ENCODE measurements at regions not wholly inside any gene's neighbourhood (a gene's known extent, or its start where the extent isn't known, plus 50 kb on each side); places are given as distances from the start of the nearest gene placed in this dataset.
A peak's percentile ranks its signal among the peaks of the same experiment; 100 is the strongest.

- no peak for ATAC-seq
- TF ChIP-seq TSHZ2 (CRISPR knock-in tag; IDR thresholded peaks at IDR 0.05) (no peak), PATZ1 (CRISPR knock-in tag; IDR thresholded peaks at IDR 0.05; ENCODE audit: borderline replicate concordance) (no peak), SNAI2 (CRISPR knock-in tag; IDR thresholded peaks at IDR 0.05) (no peak), OSR1 (CRISPR knock-in tag; IDR thresholded peaks at IDR 0.05) (no peak), BACH2 (CRISPR knock-in tag; IDR thresholded peaks at IDR 0.05; ENCODE audit: borderline replicate concordance) (no peak), POU6F1 (CRISPR knock-in tag; IDR thresholded peaks at IDR 0.05; ENCODE audit: borderline replicate concordance, low read depth) (no peak), ZNF8 (CRISPR knock-in tag; IDR thresholded peaks at IDR 0.05) (no peak)
Observed at GRCh38 chr22:48651036-48651890, 1176.4 kb downstream of the BRD1 start.

- ATAC-seq, result no peak
- peak; percentile 86 for TF ChIP-seq ZFP3 (CRISPR knock-in tag; IDR thresholded peaks at IDR 0.05)
- no peak for TF ChIP-seq SNAI2 (CRISPR knock-in tag; IDR thresholded peaks at IDR 0.05)
Observed at GRCh38 chr22:48650323-48651035, 1177.2 kb downstream of the BRD1 start.

GRCh38 chr22:48649466-48649865 is 1178.2 kb downstream of the BRD1 start:
- no peak for TF ChIP-seq ZNF70 (CRISPR knock-in tag; IDR thresholded peaks at IDR 0.05)
- TF ChIP-seq ESRRG (CRISPR knock-in tag; IDR thresholded peaks at IDR 0.05), result no peak
- no peak for TF ChIP-seq ZNF565 (CRISPR knock-in tag; conservative IDR thresholded peaks at IDR 0.05; ENCODE audit: low read depth)
- TF ChIP-seq ZNF8 (CRISPR knock-in tag; IDR thresholded peaks at IDR 0.05), result no peak
- TF ChIP-seq ZFP3 (CRISPR knock-in tag; IDR thresholded peaks at IDR 0.05), result no peak
- no peak for TF ChIP-seq ZFP30 (CRISPR knock-in tag; IDR thresholded peaks at IDR 0.05)
- TF ChIP-seq ARNTL (CRISPR knock-in tag; IDR thresholded peaks at IDR 0.05; ENCODE audit: borderline replicate concordance, low read depth), result no peak
- TF ChIP-seq ISL1 (CRISPR knock-in tag; IDR thresholded peaks at IDR 0.05), result no peak
- no peak for TF ChIP-seq GLIS3 (CRISPR knock-in tag; IDR thresholded peaks at IDR 0.05)
- no peak for TF ChIP-seq TOX (CRISPR knock-in tag; IDR thresholded peaks at IDR 0.05; ENCODE audit: borderline replicate concordance)
- TF ChIP-seq RARB (CRISPR knock-in tag; IDR thresholded peaks at IDR 0.05), result no peak
- no peak for TF ChIP-seq CSRNP3 (CRISPR knock-in tag; IDR thresholded peaks at IDR 0.05)
- no peak for TF ChIP-seq PPARA (CRISPR knock-in tag; IDR thresholded peaks at IDR 0.05; ENCODE audit: borderline replicate concordance)
- TF ChIP-seq SNAI2 (CRISPR knock-in tag; IDR thresholded peaks at IDR 0.05), result no peak
- ATAC-seq, result no peak

GRCh38 chr22:48649031-48649430 is 1178.6 kb downstream of the BRD1 start:
- TF ChIP-seq TOX (CRISPR knock-in tag; IDR thresholded peaks at IDR 0.05; ENCODE audit: borderline replicate concordance) (no peak), CSRNP3 (CRISPR knock-in tag; IDR thresholded peaks at IDR 0.05) (no peak)
- no peak for ATAC-seq

All from SK-N-SH treated with all-trans-retinoic acid at 6 μM for 48 hours (cell line).